Lower leg skin (tissue), 4 donors: ENCODE measurements at regions not wholly inside any gene's neighbourhood (a gene's known extent, or its start where the extent isn't known, plus 50 kb on each side); places are given as distances from the start of the nearest gene placed in this dataset.

Experiments used
- DNase-seq, 2 donors: peaks; one replicate each; pipeline ENCODE4 v3.0.0-alpha.2; 2019; ENCODE audit warnings: low spot score in 2 of 2
- H3K4me3 ChIP-seq: fragments of 200-600 bp; sonication (generic); 2 replicates; pipeline ENCODE4 v1.5.1; 2017; ENCODE audit warnings: mild to moderate bottlenecking, low read depth; ENCODE audit not compliant: poor library complexity, severe bottlenecking
- POLR2A ChIP-seq, 2 donors: fragments of 450-650 bp; IDR thresholded peaks; one replicate each; pipeline ENCODE4 v1.6.1; 2016 to 2017; ENCODE audit warnings: antibody characterized with exemption in 2 of 2, mild to moderate bottlenecking in 1 of 2, moderate library complexity in 1 of 2
- whole genome bisulfite sequencing, 2 donors: methylation state at CpG; one replicate each; pipeline ENCODE4 v1.1.5; 2018; 5-methylcytosine and 5-hydroxymethylcytosine counted together
- intact Hi-C: fragments of 100-400 bp; cut with DNase I; formaldehyde crosslinking; loops from one replicate; pipeline ENCODE4 v1.15.0; 2023; ENCODE audit warnings: low total_unique reads
- TF ChIP-seq, protein P1 (sequence below), 3 donors: fragments of 450-650 bp; IDR thresholded peaks; one replicate each; pipeline ENCODE4 v1.5.1; 2016; ENCODE audit warnings: antibody characterized with exemption in 3 of 3, mild to moderate bottlenecking in 3 of 3, moderate library complexity in 2 of 3

- TF ChIP-seq, protein P1, sequence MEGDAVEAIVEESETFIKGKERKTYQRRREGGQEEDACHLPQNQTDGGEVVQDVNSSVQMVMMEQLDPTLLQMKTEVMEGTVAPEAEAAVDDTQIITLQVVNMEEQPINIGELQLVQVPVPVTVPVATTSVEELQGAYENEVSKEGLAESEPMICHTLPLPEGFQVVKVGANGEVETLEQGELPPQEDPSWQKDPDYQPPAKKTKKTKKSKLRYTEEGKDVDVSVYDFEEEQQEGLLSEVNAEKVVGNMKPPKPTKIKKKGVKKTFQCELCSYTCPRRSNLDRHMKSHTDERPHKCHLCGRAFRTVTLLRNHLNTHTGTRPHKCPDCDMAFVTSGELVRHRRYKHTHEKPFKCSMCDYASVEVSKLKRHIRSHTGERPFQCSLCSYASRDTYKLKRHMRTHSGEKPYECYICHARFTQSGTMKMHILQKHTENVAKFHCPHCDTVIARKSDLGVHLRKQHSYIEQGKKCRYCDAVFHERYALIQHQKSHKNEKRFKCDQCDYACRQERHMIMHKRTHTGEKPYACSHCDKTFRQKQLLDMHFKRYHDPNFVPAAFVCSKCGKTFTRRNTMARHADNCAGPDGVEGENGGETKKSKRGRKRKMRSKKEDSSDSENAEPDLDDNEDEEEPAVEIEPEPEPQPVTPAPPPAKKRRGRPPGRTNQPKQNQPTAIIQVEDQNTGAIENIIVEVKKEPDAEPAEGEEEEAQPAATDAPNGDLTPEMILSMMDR (IDR thresholded peaks at IDR 0.05), result no peak
- no peak for TF ChIP-seq POLR2A (IDR thresholded peaks at IDR 0.05)
- peak in 1 of 2 donors; percentile 69 for DNase-seq
- intact Hi-C loops, result loop anchor here (10.0 kb wide), 1 partner anchor 846 kb away; no protein-coding TSS in a partner anchor
- WGBS, 2 donors, result 89 to 92% methylated on average over 2 to 3 of the region's 3 CpGs
- H3K4me3 ChIP-seq, result no peak overlapping the region
Observed at GRCh38 chr2:239880396-239880795, 144.7 kb downstream of the NDUFA10 start.

- intact Hi-C loops, result loop anchor here (10.0 kb wide), 1 partner anchor 845 kb away; no protein-coding TSS in a partner anchor
- 86 to 89% methylated on average over 11 of the region's 11 CpGs for WGBS, 2 donors
- peak in 1 of 2 donors; percentile 13 for DNase-seq
- TF ChIP-seq, protein P1 (IDR thresholded peaks at IDR 0.05), result no peak
- no peak for TF ChIP-seq POLR2A (IDR thresholded peaks at IDR 0.05)
- no peak overlapping the region for H3K4me3 ChIP-seq
Observed at GRCh38 chr2:239879423-239880084, 145.6 kb downstream of the NDUFA10 start.

DNA sequence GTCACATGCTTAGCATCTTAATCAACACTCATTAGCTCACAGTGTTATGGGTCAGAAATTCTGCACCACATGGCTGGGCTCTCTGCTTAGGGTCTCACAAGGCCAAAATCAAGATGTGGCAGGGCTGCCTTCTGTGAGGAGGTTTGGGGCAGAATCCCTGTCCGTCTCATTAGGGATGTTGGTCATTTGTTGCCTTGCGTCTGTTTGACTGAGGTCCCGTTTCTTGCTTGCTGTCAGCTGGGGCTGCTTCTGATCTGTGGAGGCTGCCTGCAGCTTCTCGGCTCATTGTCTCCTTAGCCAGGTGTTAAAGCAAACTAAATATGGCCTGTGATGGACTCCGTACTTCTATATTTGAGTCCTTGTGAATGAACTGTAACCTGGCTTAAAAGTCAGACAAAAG, 146.5 kb downstream of the NDUFA10 start:
- no peak for TF ChIP-seq POLR2A (IDR thresholded peaks at IDR 0.05)
- TF ChIP-seq, protein P1 (IDR thresholded peaks at IDR 0.05), result no peak
- peak in 1 of 2 donors; percentile 53 for DNase-seq
- intact Hi-C loops, result no loop called here
- 88 to 95% methylated on average over 5 of the region's 5 CpGs for WGBS, 2 donors
- no peak overlapping the region for H3K4me3 ChIP-seq

DNA sequence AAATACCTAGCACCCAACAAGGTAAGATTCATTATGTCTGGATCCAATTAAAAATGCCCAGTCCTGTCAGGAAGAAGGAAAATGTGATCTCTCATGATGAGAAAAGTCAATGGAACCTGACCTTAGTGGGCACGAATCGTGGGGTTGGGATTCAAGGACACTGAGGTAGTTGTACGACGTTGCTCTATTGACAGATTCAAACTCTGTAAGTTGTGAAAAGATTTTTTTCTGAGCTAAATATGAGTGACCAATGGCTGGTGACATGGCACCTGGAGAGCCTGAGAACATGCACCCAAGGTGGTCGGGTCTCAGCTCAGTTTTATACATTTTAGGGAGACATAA, 148.2 kb downstream of the NDUFA10 start:
- DNase-seq, result peak in 1 of 2 donors; percentile 64
- 92 to 94% methylated on average over 5 of the region's 5 CpGs for WGBS, 2 donors
- intact Hi-C loops, result no loop called here
- TF ChIP-seq POLR2A (IDR thresholded peaks at IDR 0.05), result no peak
- TF ChIP-seq, protein P1 (IDR thresholded peaks at IDR 0.05), result no peak
- H3K4me3 ChIP-seq, result no peak overlapping the region

DNA sequence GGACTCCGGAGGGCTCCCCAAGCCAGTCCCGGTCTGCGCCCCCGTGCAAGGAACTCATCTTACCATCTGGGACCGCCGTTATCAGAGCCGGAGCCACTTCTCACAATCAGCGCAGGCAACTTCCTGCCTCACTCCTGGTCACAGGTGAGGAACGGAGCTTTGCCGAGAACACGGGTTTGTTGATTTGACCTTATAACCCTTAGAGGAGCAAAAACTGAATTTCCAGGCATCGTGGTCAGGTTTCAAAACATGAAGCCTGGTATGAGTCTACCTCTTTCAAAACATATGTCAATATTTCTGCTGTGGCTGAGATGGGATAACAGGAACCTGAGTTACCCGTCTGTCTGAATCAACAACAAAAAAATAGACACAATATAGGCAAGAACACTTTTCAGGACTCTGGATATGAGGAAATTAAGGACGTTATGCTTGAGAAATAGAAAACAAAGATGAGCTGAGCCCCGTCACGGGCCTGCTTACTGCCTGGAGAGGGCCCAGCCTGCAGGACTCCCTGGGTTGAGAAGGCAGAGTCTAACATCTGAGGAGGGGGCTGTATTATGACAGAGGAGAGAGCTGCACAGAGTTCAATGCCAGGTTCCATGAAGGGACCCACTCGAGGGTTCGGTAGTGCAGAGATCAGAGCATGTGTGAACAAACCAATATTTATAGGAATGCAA, 148.7 kb downstream of the NDUFA10 start:
- 81 to 87% methylated on average over 18 of the region's 18 CpGs for WGBS, 2 donors
- no peak for TF ChIP-seq POLR2A (IDR thresholded peaks at IDR 0.05)
- TF ChIP-seq, protein P1 (IDR thresholded peaks at IDR 0.05), result no peak
- peak in 1 of 2 donors; percentile 46 for DNase-seq

More for the DNA sequence above, 148.7 kb downstream of the NDUFA10 start:
- H3K4me3 ChIP-seq, result no peak overlapping the region
- intact Hi-C loops, result no loop called here
